CD4-positive, alpha-beta T cell (primary cell): ENCODE measurements at regions not wholly inside any gene's neighbourhood (a gene's known extent, or its start where the extent isn't known, plus 50 kb on each side); places are given as distances from the start of the nearest gene placed in this dataset.

Experiments used
- ATAC-seq: fragments of 200-7000 bp; cut with Tn5 transposase; one replicate; pipeline ENCODE4 v1.10.0; 2022; ENCODE audit warnings: mild to moderate bottlenecking; ENCODE audit not compliant: poor library complexity
- CTCF ChIA-PET: fragments of 350-600 bp; sonication (Branson Sonifier 250); formaldehyde crosslinking; loops from one replicate; lab custom pipeline; 2021; ENCODE audit warnings: antibody characterized with exemption, inconsistent platforms; lab: Charles Lee
- POLR2A ChIA-PET: fragments of 350-600 bp; sonication (Branson Sonifier 250); formaldehyde crosslinking; loops from one replicate; lab custom pipeline; 2021; ENCODE audit warnings: antibody characterized with exemption, inconsistent platforms; lab: Charles Lee
- DNase-seq, 14 experiments: peaks; one replicate each; pipeline ENCODE4 v3.0.0-alpha.2; 2013 to 2020; ENCODE audit warnings: mixed read lengths in 2 of 14
- H3K27ac ChIP-seq, 2 donors: one replicate each; pipeline versions ENCODE4 v1.5.1 to v1.7.0; 2013; ENCODE audit warnings: low read length in 2 of 2, low read depth in 1 of 2, mild to moderate bottlenecking in 1 of 2
- H3K27me3 ChIP-seq, 2 experiments: 1 replicate in 1 of 2; 2 replicates in 1 of 2; pipeline versions ENCODE4 v1.6.1 to v1.7.0; 2013; ENCODE audit warnings: low read length in 2 of 2, control low read depth in 1 of 2, mild to moderate bottlenecking in 1 of 2, moderate library complexity in 1 of 2; ENCODE audit not compliant: insufficient read depth in 2 of 2, control insufficient read depth in 1 of 2
- H3K36me3 ChIP-seq: one replicate; pipeline ENCODE4 v1.6.1; 2013; ENCODE audit warnings: low read length, control low read depth; ENCODE audit not compliant: insufficient read depth
- H3K4me1 ChIP-seq: one replicate; pipeline ENCODE4 v1.6.1; 2013; ENCODE audit warnings: low read length, control low read depth; ENCODE audit not compliant: insufficient read depth
- H3K4me3 ChIP-seq: one replicate; pipeline ENCODE4 v1.5.1; 2013; ENCODE audit warnings: mild to moderate bottlenecking, low read length, moderate library complexity
- H3K9me3 ChIP-seq, 2 experiments: 1 replicate in 1 of 2; 2 replicates in 1 of 2; pipeline versions ENCODE4 v1.6.1 to v1.7.0; 2013; ENCODE audit warnings: low read length in 2 of 2, mild to moderate bottlenecking in 2 of 2, control low read depth in 1 of 2, moderate library complexity in 1 of 2; ENCODE audit not compliant: control insufficient read depth in 1 of 2, insufficient read depth in 1 of 2
- H3K27ac Mint-ChIP-seq: one replicate; pipeline ENCODE4 v1.8.0; 2020; ENCODE audit warnings: mixed read lengths
- H3K27me3 Mint-ChIP-seq: one replicate; pipeline ENCODE4 v1.8.0; 2021; ENCODE audit warnings: mixed read lengths
- H3K36me3 Mint-ChIP-seq: one replicate; pipeline ENCODE4 v1.8.0; 2021; ENCODE audit warnings: low read depth, mixed read lengths
- H3K4me1 Mint-ChIP-seq: one replicate; pipeline ENCODE4 v1.8.0; 2021; ENCODE audit warnings: low read depth, mixed read lengths
- H3K4me3 Mint-ChIP-seq: one replicate; pipeline ENCODE4 v1.8.0; 2020; ENCODE audit warnings: mild to moderate bottlenecking, mixed read lengths
- H3K9me3 Mint-ChIP-seq: one replicate; pipeline ENCODE4 v1.8.0; 2020; ENCODE audit warnings: mixed read lengths
- intact Hi-C, 2 experiments: fragments of 100-400 bp; cut with DNase I in 1 of 2; cut with micrococcal nuclease in 1 of 2; formaldehyde crosslinking; loops; one replicate each; pipeline versions ENCODE4 v1.15.1 to v1.9.0; 2023 to 2025; cut with DNase I, micrococcal nuclease
- TF ChIP-seq, protein P1 (sequence below): fragments of 200-600 bp; IDR thresholded peaks from one replicate; pipeline ENCODE4 v1.8.0; 2022; ENCODE audit warnings: antibody characterized with exemption, mild to moderate bottlenecking

DNA sequence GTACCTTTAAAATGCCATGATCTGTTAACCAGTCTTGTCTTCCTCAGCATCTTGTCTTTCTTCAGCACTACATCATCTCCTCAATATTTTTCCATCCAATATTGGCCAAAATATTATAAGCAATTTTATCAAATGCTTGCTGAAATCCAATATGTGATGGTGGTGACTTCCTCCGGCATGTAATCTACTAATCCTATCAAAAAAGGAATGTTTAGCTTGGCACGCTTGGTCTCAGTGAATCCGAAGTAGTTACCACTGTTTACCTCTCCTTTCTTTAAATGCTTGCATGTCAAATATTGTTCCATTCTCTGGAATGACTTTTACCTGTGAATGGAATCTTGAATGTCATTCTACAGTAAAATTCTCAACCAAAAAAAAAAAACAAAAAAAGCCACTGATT, 72.3 kb upstream of the EEA1 start:
- POLR2A ChIA-PET = no interaction called here
- Histone ChIP-seq H3K36me3 (no peaks in the 10 kb centered on the region), H3K4me3 (no peak overlapping the region), H3K27ac (no peak overlapping the region), H3K27me3 (no peaks in the 10 kb centered on the region), H3K4me1 (no peaks in the 10 kb centered on the region), H3K9me3 (no peaks in the 10 kb centered on the region)
- H3K4me3 Mint-ChIP-seq = no peak overlapping the region
- H3K4me1 Mint-ChIP-seq = no peaks in the 10 kb centered on the region
- H3K27ac Mint-ChIP-seq = no peak overlapping the region
- no peaks in the 10 kb centered on the region for H3K36me3 Mint-ChIP-seq
- CTCF ChIA-PET = no interaction called here
- H3K27me3 Mint-ChIP-seq = no peaks in the 10 kb centered on the region
- TF ChIP-seq, protein P1, sequence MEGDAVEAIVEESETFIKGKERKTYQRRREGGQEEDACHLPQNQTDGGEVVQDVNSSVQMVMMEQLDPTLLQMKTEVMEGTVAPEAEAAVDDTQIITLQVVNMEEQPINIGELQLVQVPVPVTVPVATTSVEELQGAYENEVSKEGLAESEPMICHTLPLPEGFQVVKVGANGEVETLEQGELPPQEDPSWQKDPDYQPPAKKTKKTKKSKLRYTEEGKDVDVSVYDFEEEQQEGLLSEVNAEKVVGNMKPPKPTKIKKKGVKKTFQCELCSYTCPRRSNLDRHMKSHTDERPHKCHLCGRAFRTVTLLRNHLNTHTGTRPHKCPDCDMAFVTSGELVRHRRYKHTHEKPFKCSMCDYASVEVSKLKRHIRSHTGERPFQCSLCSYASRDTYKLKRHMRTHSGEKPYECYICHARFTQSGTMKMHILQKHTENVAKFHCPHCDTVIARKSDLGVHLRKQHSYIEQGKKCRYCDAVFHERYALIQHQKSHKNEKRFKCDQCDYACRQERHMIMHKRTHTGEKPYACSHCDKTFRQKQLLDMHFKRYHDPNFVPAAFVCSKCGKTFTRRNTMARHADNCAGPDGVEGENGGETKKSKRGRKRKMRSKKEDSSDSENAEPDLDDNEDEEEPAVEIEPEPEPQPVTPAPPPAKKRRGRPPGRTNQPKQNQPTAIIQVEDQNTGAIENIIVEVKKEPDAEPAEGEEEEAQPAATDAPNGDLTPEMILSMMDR = no peak
- DNase-seq (no peak), ATAC-seq (no peak)
- H3K9me3 Mint-ChIP-seq = no peaks in the 10 kb centered on the region
- intact Hi-C loops = no loop called here

GRCh38 chr12:93002293-93003054, 73.4 kb upstream of the EEA1 start:
- H3K36me3 Mint-ChIP-seq = no peaks in the 10 kb centered on the region
- H3K4me1 Mint-ChIP-seq = no peaks in the 10 kb centered on the region
- no peak overlapping the region for H3K27ac Mint-ChIP-seq
- CTCF ChIA-PET = interaction anchor here (0.6 to 0.7 kb wide), 2 partner anchors 11 to 183 kb away, joined by 3 read pairs; no protein-coding TSS in a partner anchor
- TF ChIP-seq, protein P1 = no peak
- no peaks in the 10 kb centered on the region for H3K4me1 ChIP-seq
- no peak overlapping the region for H3K4me3 Mint-ChIP-seq
- no peak overlapping the region for H3K4me3 ChIP-seq
- ATAC-seq (no peak), DNase-seq (no peak)
- intact Hi-C loops = no loop called here
- no peak overlapping the region for H3K27ac ChIP-seq
- H3K9me3 Mint-ChIP-seq = no peaks in the 10 kb centered on the region
- POLR2A ChIA-PET = no interaction called here
- no peaks in the 10 kb centered on the region for H3K9me3 ChIP-seq
- no peaks in the 10 kb centered on the region for H3K36me3 ChIP-seq
- no peaks in the 10 kb centered on the region for H3K27me3 Mint-ChIP-seq
- H3K27me3 ChIP-seq = no peaks in the 10 kb centered on the region

- ChIA-PET CTCF (no interaction called here), POLR2A (no interaction called here)
- Histone ChIP-seq H3K27ac (no peak overlapping the region), H3K9me3 (no peaks in the 10 kb centered on the region), H3K36me3 (no peaks in the 10 kb centered on the region), H3K4me3 (no peak overlapping the region), H3K4me1 (no peaks in the 10 kb centered on the region), H3K27me3 (no peaks in the 10 kb centered on the region)
- Mint-ChIP-seq H3K4me1 (no peaks in the 10 kb centered on the region), H3K4me3 (no peak overlapping the region), H3K27ac (no peak overlapping the region), H3K27me3 (no peaks in the 10 kb centered on the region), H3K9me3 (no peaks in the 10 kb centered on the region), H3K36me3 (no peaks in the 10 kb centered on the region)
- intact Hi-C loops = no loop called here
- TF ChIP-seq, protein P1 = no peak
- ATAC-seq (no peak), DNase-seq (no peak)
Measured at GRCh38 chr12:93003531-93004239, 74.6 kb upstream of the EEA1 start.
